Neural progenitor cell (in vitro differentiated cells): ENCODE measurements at regions not wholly inside any gene's neighbourhood (a gene's known extent, or its start where the extent isn't known, plus 50 kb on each side); places are given as distances from the start of the nearest gene placed in this dataset.

Source experiments
- CTCF ChIP-seq: fragments of 200-600 bp; sonication (generic); IDR thresholded peaks from 2 replicates; pipeline ENCODE4 v1.5.1; 2017; ENCODE audit warnings: antibody characterized with exemption, mild to moderate bottlenecking
- EZH2 ChIP-seq: fragments of 200-600 bp; sonication (generic); IDR thresholded peaks from 2 replicates; pipeline ENCODE4 v1.6.1; 2017; ENCODE audit warnings: antibody characterized with exemption, mild to moderate bottlenecking, moderate library complexity

GRCh38 chr5:135720191-135720590, 114.3 kb upstream of the SLC25A48 start:
- TF ChIP-seq CTCF (no peak), EZH2 (no peak)
